Mesenchymal stem cell (in vitro differentiated cells and primary cell): ENCODE measurements at regions not wholly inside any gene's neighbourhood (a gene's known extent, or its start where the extent isn't known, plus 50 kb on each side); places are given as distances from the start of the nearest gene placed in this dataset.

Experiments used
- DNase-seq: peaks from one replicate; pipeline ENCODE4 v3.0.0-alpha.2; 2013
- H2AFZ ChIP-seq: one replicate; pipeline ENCODE4 v1.6.1; 2013; ENCODE audit warnings: low read depth, mild to moderate bottlenecking, control low read depth, inconsistent platforms, low read length, moderate library complexity
- H2AK5ac ChIP-seq: 2 replicates; pipeline ENCODE4 v1.6.1; 2013; ENCODE audit warnings: low read length, moderate library complexity, mild to moderate bottlenecking, inconsistent platforms; ENCODE audit not compliant: severe bottlenecking
- H2BK120ac ChIP-seq: one replicate; pipeline ENCODE4 v1.6.1; 2013; ENCODE audit warnings: low read depth, mild to moderate bottlenecking, inconsistent platforms, low read length, moderate library complexity
- H2BK12ac ChIP-seq, 2 experiments: one replicate each; pipeline ENCODE4 v1.6.1; 2013; ENCODE audit warnings: inconsistent platforms in 2 of 2, low read length in 2 of 2, mild to moderate bottlenecking in 2 of 2, moderate library complexity in 2 of 2, control low read depth in 1 of 2
- H2BK15ac ChIP-seq: one replicate; pipeline ENCODE4 v1.6.1; 2013; ENCODE audit warnings: mild to moderate bottlenecking, low read depth, inconsistent platforms; ENCODE audit not compliant: poor library complexity, severe bottlenecking
- H2BK5ac ChIP-seq: 2 replicates; pipeline ENCODE4 v1.6.1; 2013; ENCODE audit warnings: low read depth, mild to moderate bottlenecking, low read length, control low read depth, inconsistent platforms; ENCODE audit not compliant: poor library complexity, severe bottlenecking
- H3K14ac ChIP-seq, 2 experiments: one replicate each; pipeline ENCODE4 v1.6.1; 2013; ENCODE audit warnings: inconsistent platforms in 2 of 2, low read length in 2 of 2, control low read depth in 1 of 2, mild to moderate bottlenecking in 1 of 2, moderate library complexity in 1 of 2
- H3K18ac ChIP-seq, 2 experiments: one replicate each; pipeline ENCODE4 v1.6.1; 2013; ENCODE audit warnings: inconsistent platforms in 2 of 2, low read length in 2 of 2, control low read depth in 1 of 2, low read depth in 1 of 2, mild to moderate bottlenecking in 1 of 2
- H3K23ac ChIP-seq, 2 experiments: one replicate each; pipeline ENCODE4 v1.6.1; 2013; ENCODE audit warnings: inconsistent platforms in 2 of 2, low read length in 2 of 2, mild to moderate bottlenecking in 2 of 2, moderate library complexity in 2 of 2, control low read depth in 1 of 2
- H3K27ac ChIP-seq: 2 replicates; pipeline ENCODE4 v1.5.1; 2013; ENCODE audit warnings: mild to moderate bottlenecking, moderate library complexity, low read length, control low read depth, inconsistent platforms; ENCODE audit not compliant: poor library complexity, severe bottlenecking
- H3K27me3 ChIP-seq, 2 experiments: 2 replicates each; pipeline versions ENCODE4 v1.6.1 to v1.7.0; 2013; ENCODE audit warnings: low read length in 2 of 2, mild to moderate bottlenecking in 2 of 2, moderate library complexity in 2 of 2, control low read depth in 1 of 2, inconsistent platforms in 1 of 2; ENCODE audit not compliant: control insufficient read depth in 1 of 2, insufficient read depth in 1 of 2
- H3K36me3 ChIP-seq, 2 experiments: 2 replicates each; pipeline versions ENCODE4 v1.6.1 to v1.7.0; 2013; ENCODE audit warnings: low read length in 2 of 2, control low read depth in 1 of 2, inconsistent platforms in 1 of 2, low read depth in 1 of 2, mild to moderate bottlenecking in 1 of 2; ENCODE audit not compliant: insufficient read depth in 2 of 2, control insufficient read depth in 1 of 2
- H3K4ac ChIP-seq, 2 experiments: one replicate each; pipeline ENCODE4 v1.6.1; 2013; ENCODE audit warnings: inconsistent platforms in 2 of 2, low read length in 2 of 2, mild to moderate bottlenecking in 2 of 2, moderate library complexity in 2 of 2, control low read depth in 1 of 2, low read depth in 1 of 2
- H3K4me1 ChIP-seq: 2 replicates; pipeline ENCODE4 v1.6.1; 2013; ENCODE audit warnings: low read depth, low read length, control low read depth; ENCODE audit not compliant: control insufficient read depth, insufficient read depth
- H3K4me2 ChIP-seq: 2 replicates; pipeline ENCODE4 v1.6.1; 2013; ENCODE audit warnings: low read length, mild to moderate bottlenecking, inconsistent platforms; ENCODE audit not compliant: poor library complexity, severe bottlenecking
- H3K4me3 ChIP-seq, 2 experiments: 2 replicates each; pipeline versions ENCODE4 v1.5.1 to v1.7.0; 2013; ENCODE audit warnings: low read length in 2 of 2, mild to moderate bottlenecking in 2 of 2, control low read depth in 1 of 2, low read depth in 1 of 2; ENCODE audit not compliant: insufficient read depth in 1 of 2
- H3K79me1 ChIP-seq: replicated peaks from 2 replicates; pipeline ENCODE4 v1.6.1; 2013; ENCODE audit warnings: mild to moderate bottlenecking, control low read depth, low read length, inconsistent platforms; ENCODE audit not compliant: poor library complexity, severe bottlenecking
- H3K9ac ChIP-seq: 2 replicates; pipeline ENCODE4 v1.7.0; 2013; ENCODE audit warnings: mild to moderate bottlenecking, low read length, moderate library complexity
- H3K9me3 ChIP-seq: 2 replicates; pipeline ENCODE4 v1.7.0; 2013; ENCODE audit warnings: mild to moderate bottlenecking, low read length; ENCODE audit not compliant: control insufficient read depth
- H4K8ac ChIP-seq: one replicate; pipeline ENCODE4 v1.6.1; 2013; ENCODE audit warnings: inconsistent platforms, mild to moderate bottlenecking, low read length, moderate library complexity
- H4K91ac ChIP-seq: one replicate; pipeline ENCODE4 v1.6.1; 2013; ENCODE audit warnings: mild to moderate bottlenecking, low read length, inconsistent platforms
- WGBS: methylation state at CpG from one replicate; pipeline ENCODE4 v1.1.7; 2013; ENCODE audit warnings: mixed read lengths; 5-methylcytosine and 5-hydroxymethylcytosine counted together

- WGBS, result 95% methylated on average over 4 of the region's 5 CpGs
Measured at GRCh38 chr11:112519751-112520150, 259.1 kb upstream of the PLET1 start.

DNA sequence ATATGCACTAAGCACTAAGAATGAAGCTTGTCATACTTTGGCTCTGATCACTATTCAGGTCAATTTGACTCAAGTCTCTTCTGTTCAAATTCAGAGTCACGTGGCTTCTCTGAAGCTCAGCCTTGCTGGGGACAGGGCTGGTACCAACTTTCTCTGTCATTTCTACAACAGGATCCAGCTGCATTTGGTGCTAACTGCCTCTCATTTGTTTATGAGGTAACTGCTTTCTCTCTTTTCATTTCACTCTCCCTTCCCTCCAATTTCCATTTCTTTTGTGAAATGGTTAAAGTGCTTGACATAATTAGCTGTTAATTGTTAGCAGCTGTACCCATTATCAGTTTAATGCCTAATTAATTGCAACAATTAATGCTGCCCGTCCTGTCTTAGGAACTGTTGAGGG lies 259.7 kb upstream of the PLET1 start:
- no peak overlapping the region for H2BK5ac ChIP-seq
- no peak overlapping the region for H3K14ac ChIP-seq
- H3K9me3 ChIP-seq, result no peaks in the 10 kb centered on the region
- H4K8ac ChIP-seq, result no peak overlapping the region
- no peak overlapping the region for H2AK5ac ChIP-seq
- no peaks in the 10 kb centered on the region for H3K36me3 ChIP-seq
- no peak overlapping the region for H3K4me2 ChIP-seq
- H2AFZ ChIP-seq, result no peak overlapping the region
- H3K4me1 ChIP-seq, result no peaks in the 10 kb centered on the region
- no peak overlapping the region for H4K91ac ChIP-seq
- no peak overlapping the region for H3K4ac ChIP-seq
- H3K18ac ChIP-seq, result no peak overlapping the region
- no peak overlapping the region for H2BK12ac ChIP-seq
- H3K79me1 ChIP-seq, result no peaks in the 10 kb centered on the region
- no peak for DNase-seq
- H3K27ac ChIP-seq, result no peak overlapping the region
- 65% methylated on average over 1 of the region's 2 CpGs for WGBS
- no peak overlapping the region for H3K23ac ChIP-seq
- no peak overlapping the region for H3K9ac ChIP-seq
- H2BK120ac ChIP-seq, result no peak overlapping the region
- no peak overlapping the region for H2BK15ac ChIP-seq
- peaks cover 0 to 4% of the 10 kb centered on the region in 2 experiments for H3K27me3 ChIP-seq
- H3K4me3 ChIP-seq, result no peak overlapping the region

More at GRCh38 chr11:112519751-112520150, 259.1 kb upstream of the PLET1 start:
- Histone ChIP-seq H3K27me3 (peaks cover 2 to 4% of the 10 kb centered on the region in 2 experiments), H2AK5ac (no peak overlapping the region), H3K4me2 (no peak overlapping the region), H2BK15ac (no peak overlapping the region), H3K27ac (no peak overlapping the region), H2BK12ac (no peak overlapping the region), H3K4me1 (no peaks in the 10 kb centered on the region), H3K4me3 (no peak overlapping the region), H3K9ac (no peak overlapping the region), H3K4ac (no peak overlapping the region), H3K23ac (no peak overlapping the region), H4K8ac (no peak overlapping the region), H3K14ac (no peak overlapping the region), H3K9me3 (no peaks in the 10 kb centered on the region), H3K79me1 (no peaks in the 10 kb centered on the region), H4K91ac (no peak overlapping the region), H3K36me3 (no peaks in the 10 kb centered on the region), H3K18ac (no peak overlapping the region), H2BK120ac (no peak overlapping the region), H2BK5ac (no peak overlapping the region), H2AFZ (no peak overlapping the region)
- DNase-seq, result no peak

- Histone ChIP-seq H3K27ac (no peak overlapping the region), H3K4me3 (no peak overlapping the region), H4K91ac (no peak overlapping the region), H3K18ac (no peak overlapping the region), H3K9me3 (no peaks in the 10 kb centered on the region), H2BK12ac (no peak overlapping the region), H3K14ac (no peak overlapping the region), H3K27me3 (peaks cover 0 to 9% of the 10 kb centered on the region in 2 experiments), H3K4me2 (no peak overlapping the region), H3K4me1 (no peaks in the 10 kb centered on the region), H3K23ac (no peak overlapping the region), H3K36me3 (no peaks in the 10 kb centered on the region), H2AK5ac (no peak overlapping the region), H3K4ac (no peak overlapping the region), H3K79me1 (no peaks in the 10 kb centered on the region), H3K9ac (no peak overlapping the region), H2BK5ac (no peak overlapping the region), H4K8ac (no peak overlapping the region), H2AFZ (no peak overlapping the region), H2BK15ac (no peak overlapping the region), H2BK120ac (no peak overlapping the region)
- no peak for DNase-seq
- 60% methylated on average over 1 of the region's 1 CpG for WGBS
Measured at GRCh38 chr11:112522536-112522935, 261.9 kb upstream of the PLET1 start.

DNA sequence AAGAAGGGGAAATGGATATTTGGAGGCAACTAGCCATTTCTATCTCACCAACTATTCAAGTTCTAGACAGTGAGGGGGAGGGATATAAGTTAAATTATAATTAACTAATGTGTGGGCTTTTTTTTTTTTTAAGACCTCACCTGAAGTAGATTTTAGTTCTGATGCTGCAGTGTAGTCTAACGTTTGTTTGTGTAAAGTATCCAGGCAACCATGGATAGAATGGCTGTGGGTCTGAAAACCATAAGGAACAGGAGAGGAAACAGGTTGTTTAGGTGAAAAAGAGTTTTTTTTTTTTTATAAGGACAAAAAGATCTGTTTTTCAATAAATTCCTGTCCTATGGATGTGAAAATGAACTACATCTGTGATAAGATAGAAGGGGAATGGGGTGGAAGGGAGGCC lies 262.4 kb upstream of the PLET1 start:
- no peaks in the 10 kb centered on the region for H3K4me1 ChIP-seq
- H4K8ac ChIP-seq, result no peak overlapping the region
- no peak overlapping the region for H3K4me2 ChIP-seq
- H2AK5ac ChIP-seq, result no peak overlapping the region
- H3K4ac ChIP-seq, result no peak overlapping the region
- H4K91ac ChIP-seq, result no peak overlapping the region
- H3K36me3 ChIP-seq, result no peaks in the 10 kb centered on the region
- no peak overlapping the region for H2BK120ac ChIP-seq
- no peak overlapping the region for H2BK15ac ChIP-seq
- H3K4me3 ChIP-seq, result no peak overlapping the region
- no peak overlapping the region for H2AFZ ChIP-seq
- no peak overlapping the region for H2BK5ac ChIP-seq
- WGBS, result 48% methylated on average over 1 of the region's 1 CpG
- H3K14ac ChIP-seq, result no peak overlapping the region
- no peak overlapping the region for H3K27ac ChIP-seq
- no peak overlapping the region for H2BK12ac ChIP-seq
- no peaks in the 10 kb centered on the region for H3K79me1 ChIP-seq
- no peak overlapping the region for H3K9ac ChIP-seq
- no peak for DNase-seq
- H3K9me3 ChIP-seq, result no peaks in the 10 kb centered on the region
- no peak overlapping the region for H3K23ac ChIP-seq
- H3K27me3 ChIP-seq, result peaks cover 0 to 9% of the 10 kb centered on the region in 2 experiments
- no peak overlapping the region for H3K18ac ChIP-seq
